GM12872 (cell line): ENCODE measurements at regions not wholly inside any gene's neighbourhood (a gene's known extent, or its start where the extent isn't known, plus 50 kb on each side); places are given as distances from the start of the nearest gene placed in this dataset.

Experiments
- TF ChIP-seq, protein P1 (sequence below): IDR thresholded peaks from 3 replicates; pipeline ENCODE4 v1.5.1; 2011; ENCODE audit warnings: low read depth, mild to moderate bottlenecking, low read length, moderate library complexity; ENCODE audit not compliant: insufficient read depth

DNA sequence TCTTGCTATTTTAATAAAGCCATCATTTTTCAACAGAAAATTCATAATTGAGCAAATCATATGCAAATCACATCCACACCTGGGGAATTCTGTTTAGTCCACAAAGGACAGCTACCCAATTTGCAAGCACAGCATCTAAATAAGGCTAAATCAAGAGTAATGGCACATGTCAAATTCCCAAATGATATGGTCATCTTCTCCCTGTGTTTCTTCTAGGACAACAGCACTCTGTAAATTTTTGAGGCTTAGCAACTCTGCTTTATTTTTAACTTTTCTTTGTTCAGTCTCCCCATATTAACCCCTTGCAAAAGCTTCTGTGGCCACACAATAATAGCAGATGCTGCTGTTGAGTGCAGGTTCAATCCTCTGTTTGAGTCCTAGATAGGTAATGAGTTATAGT lies 155.6 kb upstream of the DAAM1 start:
- TF ChIP-seq, protein P1, sequence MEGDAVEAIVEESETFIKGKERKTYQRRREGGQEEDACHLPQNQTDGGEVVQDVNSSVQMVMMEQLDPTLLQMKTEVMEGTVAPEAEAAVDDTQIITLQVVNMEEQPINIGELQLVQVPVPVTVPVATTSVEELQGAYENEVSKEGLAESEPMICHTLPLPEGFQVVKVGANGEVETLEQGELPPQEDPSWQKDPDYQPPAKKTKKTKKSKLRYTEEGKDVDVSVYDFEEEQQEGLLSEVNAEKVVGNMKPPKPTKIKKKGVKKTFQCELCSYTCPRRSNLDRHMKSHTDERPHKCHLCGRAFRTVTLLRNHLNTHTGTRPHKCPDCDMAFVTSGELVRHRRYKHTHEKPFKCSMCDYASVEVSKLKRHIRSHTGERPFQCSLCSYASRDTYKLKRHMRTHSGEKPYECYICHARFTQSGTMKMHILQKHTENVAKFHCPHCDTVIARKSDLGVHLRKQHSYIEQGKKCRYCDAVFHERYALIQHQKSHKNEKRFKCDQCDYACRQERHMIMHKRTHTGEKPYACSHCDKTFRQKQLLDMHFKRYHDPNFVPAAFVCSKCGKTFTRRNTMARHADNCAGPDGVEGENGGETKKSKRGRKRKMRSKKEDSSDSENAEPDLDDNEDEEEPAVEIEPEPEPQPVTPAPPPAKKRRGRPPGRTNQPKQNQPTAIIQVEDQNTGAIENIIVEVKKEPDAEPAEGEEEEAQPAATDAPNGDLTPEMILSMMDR, result no peak

DNA sequence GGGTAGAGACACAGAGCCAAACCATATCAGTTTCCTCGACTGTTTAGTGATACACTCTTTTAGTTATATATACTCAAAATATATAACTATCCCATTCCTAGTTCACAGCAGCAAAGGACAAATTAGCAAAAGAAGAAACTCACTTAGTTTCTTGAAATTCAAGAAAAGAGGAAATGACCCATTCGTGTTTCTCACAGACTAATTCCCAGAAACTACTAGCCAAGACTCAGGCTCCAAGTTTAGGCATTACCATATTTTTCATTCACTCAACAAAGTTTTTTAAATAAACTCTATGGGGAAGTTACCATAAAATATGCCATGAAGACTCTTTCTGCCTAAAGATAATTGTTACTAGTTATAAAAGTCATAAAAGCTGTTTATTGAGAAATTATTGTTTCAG lies 152.3 kb upstream of the DAAM1 start:
- TF ChIP-seq, protein P1, result no peak

DNA sequence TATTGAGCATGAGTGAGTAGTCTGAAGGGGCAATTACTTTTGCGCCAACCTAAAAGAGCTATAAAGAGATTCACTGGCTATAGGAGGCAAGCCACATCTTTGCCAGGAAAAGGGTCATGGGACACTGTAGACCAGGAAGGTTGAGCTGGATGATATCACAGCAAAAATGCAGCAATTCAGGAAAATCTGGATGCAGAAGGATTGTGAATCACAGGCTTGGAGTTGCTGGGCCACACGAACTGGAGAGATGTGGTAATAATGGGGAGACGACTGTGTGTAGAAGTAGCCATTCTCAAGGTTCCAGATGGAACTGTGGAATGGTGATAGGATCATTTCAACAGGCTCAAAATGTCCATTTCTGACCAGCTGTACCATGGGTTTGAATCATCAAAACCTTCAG lies 151.4 kb upstream of the DAAM1 start:
- TF ChIP-seq, protein P1, result no peak

DNA sequence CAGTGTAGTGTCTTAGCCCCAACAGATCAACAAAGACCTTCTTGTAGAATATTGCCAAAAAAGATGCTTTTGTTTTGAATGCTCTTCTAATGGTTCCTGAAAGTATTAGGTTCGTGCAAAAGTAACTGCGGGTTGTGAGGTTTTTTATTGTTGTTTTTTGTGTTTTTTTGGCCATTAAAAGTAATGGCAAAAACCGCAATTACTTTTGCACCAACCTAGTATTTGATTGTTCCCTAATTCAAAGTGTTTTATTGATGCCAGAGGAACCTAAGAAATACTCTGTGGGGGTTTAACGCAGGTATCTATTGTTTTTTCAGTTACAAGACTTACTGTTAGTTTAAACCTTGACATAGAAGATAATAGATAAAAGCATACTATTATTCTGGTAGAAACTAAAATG lies 150.8 kb upstream of the DAAM1 start:
- TF ChIP-seq, protein P1, result no peak

DNA sequence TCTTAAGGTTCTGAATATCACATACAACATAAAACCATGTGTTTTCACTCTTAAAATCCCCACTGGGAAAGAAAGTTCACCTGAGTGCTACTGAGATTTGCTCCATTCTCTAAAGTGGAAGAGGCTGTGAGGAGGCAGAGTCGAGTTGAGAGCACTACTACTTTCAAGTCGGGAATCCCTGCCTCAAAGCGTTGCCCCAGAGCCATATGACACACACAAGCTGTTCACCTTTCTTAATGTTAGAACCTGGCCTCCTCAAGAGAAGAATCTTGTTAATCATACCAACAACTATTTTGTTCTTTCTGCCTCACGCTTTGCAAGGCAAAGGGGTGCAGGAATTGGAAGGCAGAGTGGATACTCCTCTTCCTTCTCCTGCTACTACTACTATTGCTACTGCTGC lies 149.7 kb upstream of the DAAM1 start:
- TF ChIP-seq, protein P1, result no peak

DNA sequence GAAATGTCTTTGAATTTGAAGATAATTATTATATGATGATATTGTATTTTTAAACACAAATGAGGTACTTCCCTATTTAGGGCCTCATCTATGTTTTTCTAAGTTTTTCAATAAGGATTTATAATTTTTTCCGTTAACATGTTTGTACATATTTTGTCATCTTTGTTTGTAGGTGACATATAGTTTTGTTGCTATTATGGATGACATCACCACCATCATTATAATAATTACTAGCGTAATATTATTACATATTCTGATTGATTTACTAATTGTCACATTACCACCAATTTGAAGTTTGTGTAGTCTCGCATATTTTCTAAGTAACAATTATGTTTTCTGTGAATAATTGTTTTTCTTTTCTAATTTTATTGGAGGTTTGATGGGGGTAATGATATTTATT lies 147.2 kb upstream of the DAAM1 start:
- TF ChIP-seq, protein P1, result no peak

DNA sequence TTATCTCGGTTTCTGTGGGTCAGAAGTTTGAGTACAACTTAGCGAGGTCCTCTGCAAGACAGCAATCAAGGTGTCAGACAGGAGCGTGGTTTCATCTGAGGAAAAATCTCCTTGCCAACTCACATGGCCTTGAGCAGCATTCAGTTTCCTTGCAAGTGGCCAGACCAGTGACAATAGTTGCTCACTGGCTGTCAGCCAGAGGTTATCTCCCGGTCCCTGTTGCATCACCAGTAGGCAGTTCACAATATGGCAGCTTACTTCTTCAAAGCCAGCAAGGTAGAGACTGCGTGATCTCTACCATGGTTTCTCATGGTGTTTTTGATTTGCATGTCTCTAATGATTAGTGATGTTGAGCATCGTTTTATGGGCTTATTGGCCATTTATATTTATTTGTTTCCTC lies 143.8 kb upstream of the DAAM1 start:
- TF ChIP-seq, protein P1, result no peak

DNA sequence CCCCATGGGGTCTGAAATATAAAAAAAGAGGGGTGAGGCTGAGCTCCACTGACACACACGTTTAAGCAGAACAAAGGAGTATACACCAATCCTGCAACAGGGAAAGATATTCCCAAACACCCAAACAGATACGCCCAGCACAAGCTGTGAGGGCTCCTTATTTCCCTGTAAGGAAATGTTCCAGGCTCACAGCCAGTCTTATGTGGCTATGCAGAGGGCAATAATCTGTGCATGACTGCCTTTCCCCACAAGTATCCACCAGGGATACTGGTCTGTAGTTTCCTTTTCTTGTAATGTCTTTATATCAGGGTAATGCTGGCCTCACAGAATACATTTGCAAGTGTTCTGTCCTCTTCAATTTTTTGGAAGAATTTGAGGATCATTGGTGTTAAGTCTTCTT lies 141.7 kb upstream of the DAAM1 start:
- TF ChIP-seq, protein P1, result no peak
